AG10803 (cell line): ENCODE measurements at regions not wholly inside any gene's neighbourhood (a gene's known extent, or its start where the extent isn't known, plus 50 kb on each side); places are given as distances from the start of the nearest gene placed in this dataset.
A peak's percentile ranks its signal among the peaks of the same experiment; 100 is the strongest.
"Not testable (repeated sequence)": the region's sequence is repeated elsewhere in the genome, so short reads cannot be mapped to it uniquely, and the experiment has no call there.

Source experiments
- DNase-seq: peaks from one replicate; pipeline ENCODE4 v3.0.0; 2010; ENCODE audit warnings: low read depth
- H3K4me3 ChIP-seq: 2 replicates; pipeline ENCODE4 v1.5.1; 2011; ENCODE audit warnings: mild to moderate bottlenecking, low read length, control low read depth
- CTCF ChIP-seq: conservative IDR thresholded peaks from 2 replicates; pipeline ENCODE4 v1.5.1; 2011; ENCODE audit warnings: mild to moderate bottlenecking, low read length, control low read depth, inconsistent platforms

GRCh38 chrX:146907391-146908240 lies 93.1 kb upstream of the CXorf51A start:
- DNase-seq, result peak; percentile 0
- TF ChIP-seq CTCF, result no peak
- no peak overlapping the region for H3K4me3 ChIP-seq

GRCh38 chrX:146906166-146906565 lies 91.6 kb upstream of the CXorf51A start:
- TF ChIP-seq CTCF, result no peak
- no peak for DNase-seq
- no peak overlapping the region for H3K4me3 ChIP-seq

DNA sequence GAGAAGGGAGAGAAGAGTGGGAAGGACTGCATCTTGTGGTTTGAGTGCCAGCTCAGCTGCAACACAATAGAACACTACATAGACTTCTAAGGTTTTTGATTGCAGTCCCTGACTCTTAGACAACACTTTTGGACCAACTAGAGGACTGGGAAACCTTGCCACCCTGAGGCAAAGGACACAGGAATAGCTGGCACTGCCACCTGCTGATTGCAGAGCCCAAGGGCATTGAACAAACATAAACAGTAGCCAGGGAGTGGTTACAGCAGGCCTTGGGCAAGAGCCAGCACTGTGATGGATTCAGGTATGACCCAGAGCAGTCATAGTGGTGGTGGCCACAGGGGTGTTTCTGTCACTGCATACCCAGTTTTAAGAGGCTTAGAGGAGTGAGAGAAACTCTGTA lies 72.5 kb upstream of the CXorf51A start:
- no peak for TF ChIP-seq CTCF
- no peak overlapping the region for H3K4me3 ChIP-seq
- DNase-seq, result no peak

GRCh38 chrX:146881521-146881920 lies 67.0 kb upstream of the CXorf51A start:
- TF ChIP-seq CTCF, result no peak
- no peak for DNase-seq
- H3K4me3 ChIP-seq, result no peak overlapping the region

GRCh38 chrX:146866846-146867245 lies 52.3 kb upstream of the CXorf51A start:
- H3K4me3 ChIP-seq, DNase-seq: not testable (repeated sequence)

GRCh38 chrX:146865734-146866133 lies 51.2 kb upstream of the CXorf51A start:
- not testable (repeated sequence) for DNase-seq, H3K4me3 ChIP-seq
